Activated CD4-positive, alpha-beta T cell treated with anti-CD3 and anti-CD28 coated beads, Interleukin-2, amount 50 U/mL, for 4 hours (primary cell): ENCODE measurements at regions not wholly inside any gene's neighbourhood (a gene's known extent, or its start where the extent isn't known, plus 50 kb on each side); places are given as distances from the start of the nearest gene placed in this dataset.
"Not testable (repeated sequence)": the region's sequence is repeated elsewhere in the genome, so short reads cannot be mapped to it uniquely, and the experiment has no call there.

ENCODE experiments used
- DNase-seq, 2 experiments: peaks; one replicate each; pipeline ENCODE4 v3.0.0-alpha.2; 2020

DNA sequence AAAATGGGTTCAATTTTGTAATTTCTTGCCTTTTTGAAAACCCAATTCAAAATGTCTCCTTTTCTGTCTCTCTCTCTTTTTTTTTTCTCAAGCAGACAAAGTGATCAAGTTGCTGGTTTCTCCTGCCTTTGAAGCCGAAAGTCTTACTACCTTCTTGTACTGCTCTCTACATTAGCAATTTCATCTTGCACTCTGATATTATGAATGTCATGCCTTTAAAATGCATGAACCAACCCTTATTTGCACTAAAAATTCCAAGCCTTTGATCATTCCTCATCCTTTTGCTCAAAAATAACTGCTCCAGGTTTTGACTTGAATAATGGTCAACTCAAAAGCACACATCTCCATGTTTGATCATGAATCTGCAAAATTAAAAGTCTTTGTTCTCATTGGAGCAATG, 125.2 kb downstream of the CETN3 start:
- DNase-seq, result no peak

DNA sequence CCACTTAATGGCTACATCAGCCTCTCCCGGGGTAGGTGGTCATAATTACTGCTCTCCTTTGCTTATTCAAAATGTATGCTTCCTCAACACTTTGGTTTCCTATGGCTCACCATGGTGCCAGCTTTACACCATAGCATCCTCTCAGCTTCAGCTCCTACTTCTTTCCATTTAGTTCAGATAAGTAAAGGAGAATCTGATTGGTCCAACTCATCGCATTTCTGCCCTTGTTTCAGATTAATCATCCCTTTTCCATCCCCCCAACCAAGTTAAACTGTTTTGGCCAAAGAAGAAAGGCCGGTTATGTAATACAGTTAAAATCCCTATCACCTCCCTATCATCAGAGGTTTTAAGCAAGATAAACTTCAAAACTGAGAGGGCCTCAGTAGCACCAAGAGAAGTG, 130.5 kb downstream of the CETN3 start:
- no peak for DNase-seq

GRCh38 chr5:90274216-90274615, 135.3 kb downstream of the CETN3 start:
- DNase-seq, result no peak

DNA sequence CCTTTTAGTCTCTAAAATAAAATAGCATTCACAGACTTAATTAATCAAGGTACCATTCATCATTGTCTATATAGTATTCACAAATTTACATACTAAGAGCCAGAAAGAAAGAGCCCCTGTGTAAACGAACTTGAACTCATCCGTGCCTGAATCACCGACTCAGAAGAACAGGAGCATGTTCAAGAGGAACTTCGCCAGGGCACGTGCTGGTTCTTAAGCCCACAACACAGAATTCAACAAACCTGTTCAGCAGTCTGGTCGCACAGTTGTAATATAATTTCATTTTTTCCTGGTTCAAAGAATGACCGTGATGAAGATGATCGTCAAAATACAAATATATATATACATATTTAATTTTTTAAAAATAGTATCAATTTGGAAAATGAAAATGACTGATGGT, 141.9 kb downstream of the CETN3 start:
- no peak for DNase-seq

GRCh38 chr5:90265545-90265857, 144.1 kb downstream of the CETN3 start:
- no peak for DNase-seq

DNA sequence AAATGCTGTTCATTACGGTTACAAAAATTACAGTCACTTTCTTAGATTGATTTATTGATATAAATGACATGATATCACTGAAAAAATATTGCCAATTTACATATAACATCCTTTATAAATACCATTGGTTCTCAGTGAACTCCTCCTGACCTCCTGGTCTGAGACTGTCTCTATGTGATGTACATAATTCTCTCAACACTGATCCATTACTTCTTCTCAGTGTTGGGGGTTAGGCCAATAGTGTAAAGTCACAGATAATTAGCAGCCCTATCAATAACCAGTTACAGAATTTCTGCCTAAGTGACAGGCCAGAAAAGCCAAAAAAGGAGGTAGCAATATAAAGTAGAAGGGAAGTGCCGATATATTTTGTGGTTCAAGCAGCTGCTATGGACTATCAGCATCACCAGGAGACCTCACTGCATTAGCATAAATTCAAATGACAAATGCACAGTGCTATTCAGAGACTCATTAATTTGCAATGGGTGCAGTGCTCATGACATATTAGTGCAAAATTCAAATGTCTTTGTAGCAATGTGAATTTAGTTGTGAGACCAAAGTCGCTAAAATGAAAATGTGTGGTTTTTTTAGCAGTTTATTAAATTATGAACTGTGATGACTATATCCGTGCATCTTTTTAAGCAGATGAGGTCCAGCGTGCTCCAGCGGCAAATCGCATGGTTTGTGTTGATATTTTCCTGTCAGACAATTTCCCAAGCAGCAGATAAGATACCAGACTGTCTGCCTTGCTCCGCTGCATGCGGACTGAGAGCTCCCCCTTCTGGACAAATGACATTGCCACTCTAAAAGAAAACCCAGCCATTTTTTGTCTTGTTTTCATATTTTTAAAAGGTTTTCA, 144.6 kb downstream of the CETN3 start:
- peak; percentile 9 to 19 for DNase-seq

DNA sequence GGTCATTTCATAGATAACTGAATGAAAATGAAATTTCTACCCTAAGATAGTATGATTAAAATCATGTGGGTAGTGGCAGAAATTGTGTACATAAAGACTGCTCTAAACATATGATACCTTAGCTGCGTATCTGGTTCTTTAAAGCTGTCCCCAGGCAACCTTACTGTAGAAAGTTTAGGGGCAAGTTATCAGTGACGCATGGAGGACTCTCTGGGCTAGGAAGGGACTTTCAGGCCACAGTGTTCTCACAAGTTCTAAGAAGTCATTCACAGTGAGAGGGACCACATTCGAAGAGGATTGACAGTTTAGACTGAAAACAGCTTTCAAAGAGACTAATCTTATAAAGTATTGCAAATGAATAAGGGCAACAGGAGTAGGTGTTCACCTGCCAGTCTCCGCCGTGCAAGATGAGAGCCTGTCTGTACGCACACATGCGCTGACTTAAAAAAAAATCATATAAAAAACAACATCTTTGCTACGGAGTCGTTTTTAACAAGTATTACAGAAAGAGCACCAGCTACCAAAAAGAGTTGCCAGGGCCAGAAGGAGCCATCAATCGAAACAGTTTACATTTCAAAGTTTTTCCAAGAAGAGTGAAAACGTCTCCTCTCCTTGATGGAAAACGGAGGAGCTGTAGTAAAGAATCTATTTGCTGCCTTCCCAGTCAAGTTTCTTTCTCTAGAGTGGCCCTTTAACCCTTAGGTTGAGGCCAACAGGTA, 146.3 kb downstream of the CETN3 start:
- DNase-seq, result no peak

GRCh38 chr5:90251447-90251846, 158.1 kb downstream of the CETN3 start:
- DNase-seq, result no peak

GRCh38 chr5:90248640-90249039, 160.9 kb downstream of the CETN3 start:
- DNase-seq, result no peak

- not testable (repeated sequence) for DNase-seq
Observed at GRCh38 chr5:90243848-90244247, 165.7 kb downstream of the CETN3 start.

DNA sequence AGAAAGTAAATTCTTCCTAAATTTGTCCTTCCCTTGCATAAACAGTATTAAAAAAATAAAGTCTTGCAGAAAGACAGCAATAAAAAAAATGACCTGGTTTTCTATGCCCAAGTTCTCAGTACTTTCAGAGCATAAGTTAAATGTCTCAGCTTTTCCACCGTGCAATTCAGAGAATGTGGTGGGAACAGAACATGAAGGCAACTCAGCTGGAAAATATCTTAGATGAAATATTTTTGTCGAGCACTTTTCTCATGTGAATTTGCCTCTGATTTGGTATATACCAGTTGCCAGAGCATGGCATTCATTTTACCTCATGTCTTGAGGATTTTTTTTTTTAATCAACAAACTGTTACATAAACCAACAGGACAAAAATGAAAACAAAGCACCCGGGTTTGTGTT, 176.1 kb downstream of the CETN3 start:
- DNase-seq, result no peak

- DNase-seq, result no peak
Observed at GRCh38 chr5:90231688-90232087, 177.9 kb downstream of the CETN3 start.

GRCh38 chr5:90227683-90228082, 181.9 kb downstream of the CETN3 start:
- no peak for DNase-seq

GRCh38 chr5:90226433-90227099, 183.0 kb downstream of the CETN3 start:
- no peak for DNase-seq

DNA sequence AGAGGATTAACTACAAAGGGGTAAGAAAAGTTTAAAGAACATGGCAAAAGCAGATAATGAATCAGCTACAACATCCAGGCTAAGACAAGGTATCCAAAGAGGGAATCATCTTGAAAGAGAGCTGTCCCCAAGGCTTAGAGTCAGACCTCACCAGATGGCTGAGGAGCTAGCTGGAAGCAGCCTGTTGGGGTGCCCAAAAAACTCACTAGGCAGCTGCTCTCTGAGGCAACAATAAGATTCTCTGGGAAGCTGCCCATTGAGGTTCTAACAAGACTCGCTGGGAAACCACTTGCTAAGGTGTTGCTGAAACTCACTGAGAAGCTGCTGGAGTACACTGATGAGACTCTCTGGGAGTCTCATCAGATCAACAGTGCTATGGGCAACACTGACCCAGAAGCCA, 185.2 kb downstream of the CETN3 start:
- DNase-seq, result no peak

DNA sequence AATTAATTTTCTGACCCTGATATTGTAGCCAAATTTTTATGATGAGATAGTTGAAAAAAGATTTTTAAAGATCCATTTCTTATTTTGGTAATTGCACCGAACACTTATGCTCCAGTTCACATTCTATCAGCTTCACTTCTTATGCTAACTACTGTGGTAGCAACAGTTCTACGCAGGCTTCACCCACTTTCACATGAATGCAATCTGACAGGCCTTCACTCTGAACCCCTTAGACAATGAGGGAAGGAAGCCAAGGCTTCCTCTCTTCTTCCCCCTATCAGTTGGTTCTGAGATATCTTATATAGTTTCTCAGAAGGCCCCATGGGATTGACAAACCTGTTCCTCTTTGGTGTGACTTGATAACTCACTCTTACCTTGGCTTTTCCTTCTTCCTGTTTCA, 185.8 kb downstream of the CETN3 start:
- no peak for DNase-seq

- DNase-seq, result no peak
Observed at GRCh38 chr5:90221951-90222350, 187.6 kb downstream of the CETN3 start.

- no peak for DNase-seq
Observed at GRCh38 chr5:90220554-90220953, 189.0 kb downstream of the CETN3 start.

DNA sequence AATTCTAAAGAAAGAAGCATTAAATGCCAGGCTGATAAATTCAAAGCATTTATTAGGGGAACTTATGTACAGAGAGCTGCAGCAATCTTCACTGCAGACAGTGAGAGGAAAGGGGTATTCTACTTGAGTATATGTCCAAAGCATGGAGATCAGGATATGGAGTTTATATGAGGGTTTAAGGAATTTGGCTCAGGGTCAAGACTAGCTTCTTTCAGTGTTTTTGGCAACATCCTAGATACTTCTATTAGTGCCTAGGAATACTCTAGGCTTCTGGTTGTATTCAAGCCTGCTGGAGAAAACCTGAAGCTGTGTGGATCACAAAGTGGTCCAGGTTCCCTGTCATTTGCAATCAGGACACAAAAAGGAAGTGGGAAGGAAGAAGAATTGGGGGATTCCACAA, 194.6 kb downstream of the CETN3 start:
- DNase-seq, result no peak

DNA sequence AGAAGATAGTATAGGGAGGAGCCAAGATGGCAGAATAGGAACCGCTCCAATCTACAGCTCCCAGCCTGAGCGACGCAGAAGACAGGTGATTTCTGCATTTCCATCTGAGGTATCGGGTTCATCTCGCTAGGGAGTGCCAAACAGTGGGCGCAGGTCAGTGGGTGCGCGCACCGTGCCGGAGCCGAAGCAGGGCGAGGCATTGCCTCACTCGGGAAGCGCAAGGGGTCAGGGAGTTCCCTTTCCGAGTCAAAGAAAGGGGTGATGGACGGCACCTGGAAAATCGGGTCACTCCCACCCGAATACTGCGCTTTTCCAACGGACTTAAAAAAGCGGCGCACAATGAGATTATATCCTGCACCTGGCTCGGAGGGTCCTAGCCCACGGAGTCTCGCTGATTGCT, 201.2 kb downstream of the CETN3 start:
- not testable (repeated sequence) for DNase-seq

- DNase-seq, result no peak
Observed at GRCh38 chr5:90201923-90202322, 207.6 kb downstream of the CETN3 start.

GRCh38 chr5:90193185-90193822, 216.3 kb downstream of the CETN3 start:
- no peak for DNase-seq

DNA sequence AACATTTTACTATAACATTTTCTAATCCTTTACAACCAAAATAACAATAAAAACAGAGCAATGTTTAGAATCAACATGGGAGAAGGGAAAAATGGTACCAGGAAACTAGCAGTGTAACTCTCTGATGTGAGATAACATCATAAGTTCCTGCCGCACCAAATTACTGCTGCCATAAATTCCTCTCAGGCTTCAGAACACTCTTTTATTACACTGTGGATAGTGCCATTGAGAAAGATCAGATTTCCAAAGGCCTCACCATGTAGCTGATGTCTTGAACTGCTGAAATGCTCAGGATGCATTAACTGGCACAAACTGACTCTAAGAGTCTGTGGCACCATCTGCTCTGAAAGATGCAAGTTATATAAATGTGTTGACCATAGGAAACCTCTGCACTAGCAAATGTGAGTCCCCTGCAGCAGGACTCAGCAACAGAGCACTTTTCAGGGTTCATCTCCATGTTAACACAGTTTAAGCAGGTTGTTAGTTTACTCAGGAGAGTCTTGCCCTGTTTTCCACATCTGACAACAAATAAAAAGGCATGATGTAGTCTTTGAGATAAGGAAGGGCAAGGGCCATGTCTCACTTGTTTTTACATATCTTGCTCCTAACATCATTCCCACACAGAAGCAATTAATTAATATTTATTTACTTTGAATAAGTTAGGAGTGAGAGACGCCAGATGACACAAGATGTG, 218.1 kb downstream of the CETN3 start:
- DNase-seq, result no peak
